ENCODE measurements at regions not wholly inside any gene's neighbourhood (a gene's known extent, or its start where the extent isn't known, plus 50 kb on each side); places are given as distances from the start of the nearest gene placed in this dataset.

DNA sequence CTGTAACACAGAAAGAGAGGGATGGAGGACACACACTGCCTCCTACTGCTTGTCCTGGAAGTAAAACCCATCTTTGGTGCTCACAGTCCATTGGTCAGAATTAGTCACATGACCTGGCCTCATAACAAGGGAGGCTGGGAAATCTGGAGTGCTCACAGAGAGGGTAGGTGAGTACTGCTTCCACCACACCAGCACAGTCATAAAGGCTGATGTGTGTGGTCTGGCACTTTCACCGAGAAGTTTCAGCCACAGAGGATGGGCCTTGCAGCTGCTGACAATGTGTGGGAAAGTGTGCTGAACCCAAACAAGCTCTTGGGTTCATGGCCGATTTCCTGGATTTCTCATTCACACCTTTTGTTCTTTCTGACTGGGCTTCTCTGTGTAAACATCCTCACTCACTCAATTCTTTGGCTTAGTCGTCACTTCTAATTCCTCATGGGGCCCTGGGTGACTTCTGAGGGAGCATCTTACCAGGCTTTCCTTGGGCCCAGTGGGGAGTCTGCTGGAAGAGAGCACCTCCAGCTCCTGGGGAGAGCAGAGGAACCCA is 100.7 kb downstream of the ASB7 start:
- no peaks in the 10 kb centered on the region for H3K9me3 ChIP-seq (ENCODE audit: control insufficient read depth in 1 of 2, low read length in 2 of 2)
- no peak overlapping the region for H3K4me3 ChIP-seq (ENCODE audit: low read depth in 1 of 2, low read length in 2 of 2)
- no peak overlapping the region for H3K27ac ChIP-seq (ENCODE audit: low read length)
- no peaks in the 10 kb centered on the region for H3K36me3 ChIP-seq (ENCODE audit: control insufficient read depth in 1 of 2, insufficient read depth in 2 of 2, low read length in 2 of 2)
- no peaks in the 10 kb centered on the region for H3K27me3 ChIP-seq (ENCODE audit: low read depth, low read length)
- H3K4me1 ChIP-seq (ENCODE audit: control insufficient read depth in 1 of 2, insufficient read depth in 2 of 2, low read length in 2 of 2) = no peaks in the 10 kb centered on the region

DNA sequence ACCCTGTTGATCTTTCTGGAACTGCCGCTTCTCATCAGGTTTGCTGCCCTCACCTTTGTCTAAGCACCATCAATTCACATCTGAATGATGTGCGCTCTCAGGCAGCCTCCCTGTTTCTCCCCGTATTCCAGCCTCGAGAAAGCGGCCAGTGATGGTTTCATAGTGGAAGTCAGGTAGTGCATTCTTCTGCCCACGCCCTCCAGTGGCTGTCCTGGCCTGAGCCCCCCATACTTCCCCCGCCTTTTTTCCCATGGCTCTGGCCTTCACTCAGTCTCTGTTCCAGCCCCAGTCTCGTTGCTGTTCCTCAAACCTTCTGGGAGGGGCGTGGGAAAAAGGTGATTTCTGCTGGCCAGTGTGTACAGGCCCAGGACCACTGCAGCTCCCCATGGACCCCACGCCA is 101.3 kb downstream of the ASB7 start:
- Histone ChIP-seq H3K4me3 (ENCODE audit: low read depth in 1 of 2, low read length in 2 of 2) (no peak overlapping the region), H3K9me3 (ENCODE audit: control insufficient read depth in 1 of 2, low read length in 2 of 2) (no peaks in the 10 kb centered on the region), H3K27me3 (ENCODE audit: low read depth, low read length) (no peaks in the 10 kb centered on the region), H3K4me1 (ENCODE audit: control insufficient read depth in 1 of 2, insufficient read depth in 2 of 2, low read length in 2 of 2) (no peaks in the 10 kb centered on the region), H3K36me3 (ENCODE audit: control insufficient read depth in 1 of 2, insufficient read depth in 2 of 2, low read length in 2 of 2) (no peaks in the 10 kb centered on the region), H3K27ac (ENCODE audit: low read length) (no peak overlapping the region)

DNA sequence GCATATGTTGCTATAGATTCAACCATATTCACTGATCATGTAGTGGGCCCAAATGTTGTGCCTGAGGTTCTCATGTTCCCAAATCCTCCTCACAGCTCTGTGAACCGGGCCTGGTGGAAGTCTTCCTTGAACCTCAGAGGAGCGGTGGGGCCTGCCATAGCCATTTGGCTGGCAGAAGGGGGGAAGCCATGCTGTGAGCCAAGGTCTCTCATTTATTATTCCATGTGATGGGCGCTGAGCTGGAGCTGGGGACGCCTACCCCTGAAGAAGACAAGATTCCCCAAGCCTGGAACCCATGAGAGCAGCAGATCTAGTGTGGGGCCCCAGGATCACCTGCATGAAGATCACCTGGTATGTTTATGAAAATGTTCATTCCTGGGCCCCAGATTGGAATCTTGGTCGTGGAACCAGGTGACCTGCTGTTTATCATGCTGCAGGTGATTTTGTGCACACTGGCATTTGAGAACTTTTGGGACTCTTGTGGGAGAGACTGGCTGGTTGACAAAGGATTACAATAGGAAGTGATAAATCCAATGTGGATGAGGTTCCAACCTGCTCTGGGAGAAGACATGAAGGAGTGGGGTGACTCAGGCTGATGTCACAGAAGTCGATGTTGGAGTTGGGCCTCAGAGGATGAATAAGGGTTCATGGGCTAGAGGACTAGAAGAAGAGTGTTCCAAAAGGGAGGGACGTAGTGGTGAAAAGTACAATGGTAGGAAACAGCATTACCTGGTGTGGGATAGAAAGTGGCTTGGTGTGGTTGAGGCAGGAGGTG is 102.1 kb downstream of the ASB7 start:
- Histone ChIP-seq H3K27me3 (ENCODE audit: low read depth, low read length) (no peaks in the 10 kb centered on the region), H3K36me3 (ENCODE audit: control insufficient read depth in 1 of 2, insufficient read depth in 2 of 2, low read length in 2 of 2) (no peaks in the 10 kb centered on the region), H3K9me3 (ENCODE audit: control insufficient read depth in 1 of 2, low read length in 2 of 2) (no peaks in the 10 kb centered on the region), H3K4me3 (ENCODE audit: low read depth in 1 of 2, low read length in 2 of 2) (no peak overlapping the region), H3K27ac (ENCODE audit: low read length) (no peak overlapping the region), H3K4me1 (ENCODE audit: control insufficient read depth in 1 of 2, insufficient read depth in 2 of 2, low read length in 2 of 2) (no peaks in the 10 kb centered on the region)

- H3K9me3 ChIP-seq (ENCODE audit: control insufficient read depth in 1 of 2, low read length in 2 of 2) = no peaks in the 10 kb centered on the region
- H3K4me3 ChIP-seq (ENCODE audit: low read depth in 1 of 2, low read length in 2 of 2) = no peak overlapping the region
- no peaks in the 10 kb centered on the region for H3K4me1 ChIP-seq (ENCODE audit: control insufficient read depth in 1 of 2, insufficient read depth in 2 of 2, low read length in 2 of 2)
- H3K36me3 ChIP-seq (ENCODE audit: control insufficient read depth in 1 of 2, insufficient read depth in 2 of 2, low read length in 2 of 2) = no peaks in the 10 kb centered on the region
- no peak overlapping the region for H3K27ac ChIP-seq (ENCODE audit: low read length)
- H3K27me3 ChIP-seq (ENCODE audit: low read depth, low read length) = no peaks in the 10 kb centered on the region
Observed at GRCh38 chr15:100705065-100705464, 102.7 kb downstream of the ASB7 start.

DNA sequence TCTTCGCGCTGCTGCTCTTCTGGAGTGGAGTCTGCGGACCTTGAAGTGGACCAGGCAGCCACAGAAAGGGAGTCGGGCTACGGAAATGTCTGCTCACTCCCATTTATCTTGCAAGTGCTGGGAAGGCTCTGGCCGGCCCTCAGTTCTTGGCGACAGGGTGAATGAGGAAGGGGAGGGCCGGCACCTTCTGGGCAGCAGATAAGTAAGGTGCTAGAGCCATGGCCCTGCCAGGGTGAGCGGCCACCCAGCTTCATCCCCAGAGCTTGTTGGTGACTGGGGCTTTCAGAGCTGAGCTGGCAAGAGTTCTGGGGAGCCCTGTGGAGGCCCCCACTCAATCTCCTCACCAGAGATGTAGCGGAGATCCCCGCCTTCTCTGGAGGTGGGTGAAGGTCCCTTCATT is 103.5 kb downstream of the ASB7 start:
- H3K27me3 ChIP-seq (ENCODE audit: low read depth, low read length) = no peaks in the 10 kb centered on the region
- H3K36me3 ChIP-seq (ENCODE audit: control insufficient read depth in 1 of 2, insufficient read depth in 2 of 2, low read length in 2 of 2) = no peaks in the 10 kb centered on the region
- no peaks in the 10 kb centered on the region for H3K9me3 ChIP-seq (ENCODE audit: control insufficient read depth in 1 of 2, low read length in 2 of 2)
- H3K4me1 ChIP-seq (ENCODE audit: control insufficient read depth in 1 of 2, insufficient read depth in 2 of 2, low read length in 2 of 2) = peaks cover 0 to under 1% of the 10 kb centered on the region in 2 donors
- no peak overlapping the region for H3K4me3 ChIP-seq (ENCODE audit: low read depth in 1 of 2, low read length in 2 of 2)
- H3K27ac ChIP-seq (ENCODE audit: low read length) = no peak overlapping the region

GRCh38 chr15:100707229-100707628 is 104.8 kb downstream of the ASB7 start:
- Histone ChIP-seq H3K4me1 (ENCODE audit: control insufficient read depth in 1 of 2, insufficient read depth in 2 of 2, low read length in 2 of 2) (peaks cover 0 to 15% of the 10 kb centered on the region in 2 donors), H3K36me3 (ENCODE audit: control insufficient read depth in 1 of 2, insufficient read depth in 2 of 2, low read length in 2 of 2) (no peaks in the 10 kb centered on the region), H3K9me3 (ENCODE audit: control insufficient read depth in 1 of 2, low read length in 2 of 2) (no peaks in the 10 kb centered on the region), H3K27ac (ENCODE audit: low read length) (no peak overlapping the region), H3K27me3 (ENCODE audit: low read depth, low read length) (no peaks in the 10 kb centered on the region), H3K4me3 (ENCODE audit: low read depth in 1 of 2, low read length in 2 of 2) (no peak overlapping the region)

GRCh38 chr15:100708916-100709315 is 106.5 kb downstream of the ASB7 start:
- H3K4me3 ChIP-seq (ENCODE audit: low read depth in 1 of 2, low read length in 2 of 2) = no peak overlapping the region

GRCh38 chr15:100710222-100710621 is 107.8 kb downstream of the ASB7 start:
- no peaks in the 10 kb centered on the region for H3K27me3 ChIP-seq (ENCODE audit: low read depth, low read length)
- H3K27ac ChIP-seq (ENCODE audit: low read length) = no peak overlapping the region
- peaks cover 0 to 23% of the 10 kb centered on the region in 2 donors for H3K4me1 ChIP-seq (ENCODE audit: control insufficient read depth in 1 of 2, insufficient read depth in 2 of 2, low read length in 2 of 2)
- no peaks in the 10 kb centered on the region for H3K9me3 ChIP-seq (ENCODE audit: control insufficient read depth in 1 of 2, low read length in 2 of 2)
- no peaks in the 10 kb centered on the region for H3K36me3 ChIP-seq (ENCODE audit: control insufficient read depth in 1 of 2, insufficient read depth in 2 of 2, low read length in 2 of 2)
- no peak overlapping the region for H3K4me3 ChIP-seq (ENCODE audit: low read depth in 1 of 2, low read length in 2 of 2)

More at GRCh38 chr15:100708916-100709315, 106.5 kb downstream of the ASB7 start:
- Histone ChIP-seq H3K9me3 (ENCODE audit: control insufficient read depth in 1 of 2, low read length in 2 of 2) (no peaks in the 10 kb centered on the region), H3K4me1 (ENCODE audit: control insufficient read depth in 1 of 2, insufficient read depth in 2 of 2, low read length in 2 of 2) (peaks cover 0 to 23% of the 10 kb centered on the region in 2 donors), H3K27me3 (ENCODE audit: low read depth, low read length) (no peaks in the 10 kb centered on the region), H3K27ac (ENCODE audit: low read length) (no peak overlapping the region), H3K36me3 (ENCODE audit: control insufficient read depth in 1 of 2, insufficient read depth in 2 of 2, low read length in 2 of 2) (no peaks in the 10 kb centered on the region)

GRCh38 chr15:100710744-100711515 is 108.5 kb downstream of the ASB7 start:
- Histone ChIP-seq H3K36me3 (ENCODE audit: control insufficient read depth in 1 of 2, insufficient read depth in 2 of 2, low read length in 2 of 2) (no peaks in the 10 kb centered on the region), H3K9me3 (ENCODE audit: control insufficient read depth in 1 of 2, low read length in 2 of 2) (no peaks in the 10 kb centered on the region), H3K4me3 (ENCODE audit: low read depth in 1 of 2, low read length in 2 of 2) (no peak overlapping the region), H3K27me3 (ENCODE audit: low read depth, low read length) (no peaks in the 10 kb centered on the region), H3K27ac (ENCODE audit: low read length) (no peak overlapping the region), H3K4me1 (ENCODE audit: control insufficient read depth in 1 of 2, insufficient read depth in 2 of 2, low read length in 2 of 2) (peaks cover 0 to 23% of the 10 kb centered on the region in 2 donors)

DNA sequence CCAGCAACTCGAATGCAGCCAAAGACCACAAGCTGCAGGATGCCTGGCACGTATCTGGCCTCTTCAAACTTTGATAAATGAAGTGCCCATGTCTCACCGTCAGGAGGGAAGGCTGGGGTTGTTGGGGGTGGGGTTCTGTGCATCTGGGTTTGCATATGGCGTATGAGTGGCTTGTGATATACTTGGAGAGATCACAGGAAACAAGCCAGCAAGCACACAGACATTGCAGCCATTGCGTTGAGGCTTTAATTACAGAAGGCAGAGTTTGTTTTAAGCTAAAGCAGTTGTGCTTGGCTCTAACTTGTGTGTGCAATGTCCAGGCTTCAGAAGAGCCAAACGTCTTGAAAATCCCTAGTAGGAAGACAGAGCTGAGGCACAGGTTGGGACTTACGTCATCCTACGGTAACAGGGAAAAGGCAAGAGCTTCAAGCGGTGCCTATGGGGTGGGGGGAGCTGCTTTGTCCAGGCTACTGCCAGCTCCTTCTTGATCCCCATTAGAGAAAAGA is 109.2 kb downstream of the ASB7 start:
- H3K27me3 ChIP-seq (ENCODE audit: low read depth, low read length) = no peaks in the 10 kb centered on the region
- no peaks in the 10 kb centered on the region for H3K9me3 ChIP-seq (ENCODE audit: control insufficient read depth in 1 of 2, low read length in 2 of 2)
- no peak overlapping the region for H3K27ac ChIP-seq (ENCODE audit: low read length)
- H3K36me3 ChIP-seq (ENCODE audit: control insufficient read depth in 1 of 2, insufficient read depth in 2 of 2, low read length in 2 of 2) = no peaks in the 10 kb centered on the region
- no peak overlapping the region for H3K4me3 ChIP-seq (ENCODE audit: low read depth in 1 of 2, low read length in 2 of 2)
- peaks cover 0 to 23% of the 10 kb centered on the region in 2 donors for H3K4me1 ChIP-seq (ENCODE audit: control insufficient read depth in 1 of 2, insufficient read depth in 2 of 2, low read length in 2 of 2)

DNA sequence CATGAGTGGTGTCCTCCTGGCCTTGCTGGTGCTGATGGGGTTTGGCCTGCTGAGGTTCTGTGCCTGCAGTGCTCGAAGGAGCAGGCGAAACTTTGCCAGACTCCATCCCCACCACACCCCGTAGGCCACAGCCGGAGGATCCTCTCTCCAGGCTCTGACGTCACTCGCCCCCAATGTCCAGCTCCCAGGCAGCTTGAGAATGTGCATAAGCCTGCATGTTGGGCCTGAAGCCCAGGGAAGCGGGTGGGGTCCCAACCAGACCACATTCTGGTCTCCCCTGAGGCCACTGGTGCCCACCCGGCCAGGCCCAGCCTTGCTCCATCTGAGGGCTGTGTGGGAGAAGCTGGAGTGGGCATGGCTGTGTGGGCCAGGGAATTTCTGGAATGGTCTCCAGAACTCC is 109.8 kb downstream of the ASB7 start:
- Histone ChIP-seq H3K9me3 (ENCODE audit: control insufficient read depth in 1 of 2, low read length in 2 of 2) (no peaks in the 10 kb centered on the region), H3K36me3 (ENCODE audit: control insufficient read depth in 1 of 2, insufficient read depth in 2 of 2, low read length in 2 of 2) (no peaks in the 10 kb centered on the region), H3K27me3 (ENCODE audit: low read depth, low read length) (no peaks in the 10 kb centered on the region), H3K4me3 (ENCODE audit: low read depth in 1 of 2, low read length in 2 of 2) (no peak overlapping the region), H3K27ac (ENCODE audit: low read length) (no peak overlapping the region), H3K4me1 (ENCODE audit: control insufficient read depth in 1 of 2, insufficient read depth in 2 of 2, low read length in 2 of 2) (peaks cover 0 to 23% of the 10 kb centered on the region in 2 donors)
